ENCODE measurements at regions not wholly inside any gene's neighbourhood (a gene's known extent, or its start where the extent isn't known, plus 50 kb on each side); places are given as distances from the start of the nearest gene placed in this dataset.

- Histone ChIP-seq H2BK15ac (ENCODE audit: low read depth, low read length) (no peak overlapping the region), H2BK20ac (ENCODE audit: low read depth, low read length, poor library complexity, severe bottlenecking) (no peak overlapping the region), H3K27ac (ENCODE audit: insufficient read length, low read depth, low read length) (no peak overlapping the region), H3K23me2 (ENCODE audit: insufficient read length, low read depth, low read length, poor library complexity, severe bottlenecking) (no peaks in the 10 kb centered on the region), H3K23ac (ENCODE audit: insufficient read length, low read depth, low read length) (no peak overlapping the region), H3K4ac (ENCODE audit: low read depth, low read length) (no peak overlapping the region), H4K91ac (ENCODE audit: insufficient read length, low read depth, low read length) (no peak overlapping the region), H4K20me1 (ENCODE audit: control insufficient read depth, insufficient read depth, insufficient read length) (no peaks in the 10 kb centered on the region), H3K79me1 (ENCODE audit: insufficient read depth, low read depth, low read length, poor library complexity, severe bottlenecking) (no peaks in the 10 kb centered on the region), H2BK120ac (ENCODE audit: low read depth, low read length, poor library complexity, severe bottlenecking) (no peak overlapping the region), H2BK5ac (ENCODE audit: insufficient read length, low read length) (no peak overlapping the region), H3K27me3 (ENCODE audit: insufficient read depth, low read length) (no peaks in the 10 kb centered on the region; the same call in 1 of the 2 replicates), H3K9me3 (ENCODE audit: control insufficient read depth, low read depth, low read length) (no peaks in the 10 kb centered on the region), H2BK12ac (ENCODE audit: insufficient read length, low read depth, low read length) (no peak overlapping the region), H3T11ph (ENCODE audit: low read length) (no peak overlapping the region), H3K14ac (ENCODE audit: insufficient read depth, low read length) (no peak overlapping the region), H3K4me1 (ENCODE audit: insufficient read depth, low read length) (no peaks in the 10 kb centered on the region; the same call in 1 of the 2 replicates), H3K18ac (ENCODE audit: insufficient read length, low read depth, low read length) (no peak overlapping the region), H4K8ac (replicated peaks; ENCODE audit: insufficient read length, low read depth, low read length) (no peak overlapping the region), H2AK5ac (ENCODE audit: insufficient read length, low read length) (no peak overlapping the region), H3K56ac (ENCODE audit: insufficient read length, low read depth, low read length) (no peak overlapping the region), H4K5ac (ENCODE audit: insufficient read length, low read depth, low read length) (no peak overlapping the region), H3K4me2 (ENCODE audit: insufficient read depth, insufficient read length, low read length) (no peak overlapping the region), H3K79me2 (ENCODE audit: insufficient read depth, low read length) (no peaks in the 10 kb centered on the region), H3K9ac (ENCODE audit: extremely low read depth, insufficient read length, low read length) (no peak overlapping the region), H2AFZ (ENCODE audit: low read length) (no peak overlapping the region)
- no peaks in the 10 kb centered on the region for H3K36me3 Mint-ChIP-seq (ENCODE audit: insufficient read depth in 1 of 3, low read depth in 3 of 3)
- H3K27me3 Mint-ChIP-seq (ENCODE audit: low read depth), result peaks cover 2% of the 10 kb centered on the region
- no CpG with 5 or more reads among the region's 12 CpGs for WGBS (ENCODE audit: extremely low coverage, insufficient read length, low lambda C conversion rate)
- no peak for DNase-seq
- peaks cover 3% of the 10 kb centered on the region in 2 experiments; a peak in 3 of 4 replicates for H3K4me1 Mint-ChIP-seq
- H3K27ac Mint-ChIP-seq, result no peak overlapping the region
- H3K9me3 Mint-ChIP-seq, result no peaks in the 10 kb centered on the region; a peak in 1 of 5 replicates
- no peak overlapping the region for H3K4me3 Mint-ChIP-seq
- TF ChIP-seq CTCF (conservative IDR thresholded peaks at IDR 0.05), result no peak
These were observed 58.4 kb upstream of the EML4 start for GRCh38 chr2:42110641-42111322.

Measured in H9 (cell line).